ENCODE measurements at regions not wholly inside any gene's neighbourhood (a gene's known extent, or its start where the extent isn't known, plus 50 kb on each side); places are given as distances from the start of the nearest gene placed in this dataset.

DNA sequence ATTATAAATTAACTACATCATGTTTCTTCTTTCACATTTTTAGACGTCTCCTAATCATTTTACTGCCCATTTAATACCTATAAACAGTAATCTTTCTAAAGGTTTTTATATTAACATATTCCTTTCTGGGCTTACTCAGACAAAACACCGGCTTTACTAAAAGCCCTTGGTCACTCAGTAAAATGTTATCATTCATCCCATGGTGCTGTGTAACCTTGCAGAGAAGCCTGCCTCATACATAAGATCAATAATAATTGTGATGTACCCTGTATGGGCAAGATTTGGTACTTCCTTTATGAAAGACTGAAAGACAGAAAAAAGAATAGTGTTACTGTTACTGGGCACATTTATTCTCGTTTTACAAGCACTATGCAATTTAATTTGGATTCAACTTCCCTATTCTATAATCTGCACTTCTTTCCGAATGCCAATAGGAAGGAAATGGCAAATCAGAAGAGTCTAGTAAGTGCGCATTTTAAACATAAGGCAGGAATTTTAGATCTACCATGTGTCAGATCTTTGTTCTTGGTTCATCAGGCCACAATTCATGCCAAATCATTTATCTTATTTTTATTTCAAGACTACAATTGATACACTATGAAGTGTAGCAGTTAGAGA lies 522.2 kb downstream of the CSNK1G3 start:
- ChIA-PET POLR2A (no interaction called here), CTCF (no interaction called here), RAD21 (ENCODE audit: low non-redundant PET in 1 of 2, low total read pairs in 2 of 2, uncharacterized antibody in 2 of 2, unreplicated experiment in 2 of 2) (no interaction called here)
- TF ChIP-seq POLR2AphosphoS5 (IDR thresholded peaks at IDR 0.05; ENCODE audit: low read depth, low read length): no peak
- TF ChIP-seq FOSL1 (IDR thresholded peaks at IDR 0.05; ENCODE audit: low read depth): no peak
- TF ChIP-seq, protein P1, sequence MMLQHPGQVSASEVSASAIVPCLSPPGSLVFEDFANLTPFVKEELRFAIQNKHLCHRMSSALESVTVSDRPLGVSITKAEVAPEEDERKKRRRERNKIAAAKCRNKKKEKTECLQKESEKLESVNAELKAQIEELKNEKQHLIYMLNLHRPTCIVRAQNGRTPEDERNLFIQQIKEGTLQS (IDR thresholded peaks at IDR 0.05): no peak
- TF ChIP-seq, protein P2, sequence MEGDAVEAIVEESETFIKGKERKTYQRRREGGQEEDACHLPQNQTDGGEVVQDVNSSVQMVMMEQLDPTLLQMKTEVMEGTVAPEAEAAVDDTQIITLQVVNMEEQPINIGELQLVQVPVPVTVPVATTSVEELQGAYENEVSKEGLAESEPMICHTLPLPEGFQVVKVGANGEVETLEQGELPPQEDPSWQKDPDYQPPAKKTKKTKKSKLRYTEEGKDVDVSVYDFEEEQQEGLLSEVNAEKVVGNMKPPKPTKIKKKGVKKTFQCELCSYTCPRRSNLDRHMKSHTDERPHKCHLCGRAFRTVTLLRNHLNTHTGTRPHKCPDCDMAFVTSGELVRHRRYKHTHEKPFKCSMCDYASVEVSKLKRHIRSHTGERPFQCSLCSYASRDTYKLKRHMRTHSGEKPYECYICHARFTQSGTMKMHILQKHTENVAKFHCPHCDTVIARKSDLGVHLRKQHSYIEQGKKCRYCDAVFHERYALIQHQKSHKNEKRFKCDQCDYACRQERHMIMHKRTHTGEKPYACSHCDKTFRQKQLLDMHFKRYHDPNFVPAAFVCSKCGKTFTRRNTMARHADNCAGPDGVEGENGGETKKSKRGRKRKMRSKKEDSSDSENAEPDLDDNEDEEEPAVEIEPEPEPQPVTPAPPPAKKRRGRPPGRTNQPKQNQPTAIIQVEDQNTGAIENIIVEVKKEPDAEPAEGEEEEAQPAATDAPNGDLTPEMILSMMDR (IDR thresholded peaks at IDR 0.05 in 2 of 3, conservative IDR thresholded peaks at IDR 0.05 in 1 of 3; ENCODE audit: borderline replicate concordance in 1 of 3, insufficient read depth in 1 of 3, low read depth in 2 of 3, low read length in 2 of 3): no peak
- TF ChIP-seq SP1 (IDR thresholded peaks at IDR 0.05; ENCODE audit: low read depth): no peak
- TF ChIP-seq ZNF274 (IDR thresholded peaks at IDR 0.05; ENCODE audit: low read depth, low read length): no peak
- TF ChIP-seq SRF (IDR thresholded peaks at IDR 0.05; ENCODE audit: low read depth): no peak
- TF ChIP-seq EZH2 (IDR thresholded peaks at IDR 0.05): no peak
- TF ChIP-seq, protein P3, sequence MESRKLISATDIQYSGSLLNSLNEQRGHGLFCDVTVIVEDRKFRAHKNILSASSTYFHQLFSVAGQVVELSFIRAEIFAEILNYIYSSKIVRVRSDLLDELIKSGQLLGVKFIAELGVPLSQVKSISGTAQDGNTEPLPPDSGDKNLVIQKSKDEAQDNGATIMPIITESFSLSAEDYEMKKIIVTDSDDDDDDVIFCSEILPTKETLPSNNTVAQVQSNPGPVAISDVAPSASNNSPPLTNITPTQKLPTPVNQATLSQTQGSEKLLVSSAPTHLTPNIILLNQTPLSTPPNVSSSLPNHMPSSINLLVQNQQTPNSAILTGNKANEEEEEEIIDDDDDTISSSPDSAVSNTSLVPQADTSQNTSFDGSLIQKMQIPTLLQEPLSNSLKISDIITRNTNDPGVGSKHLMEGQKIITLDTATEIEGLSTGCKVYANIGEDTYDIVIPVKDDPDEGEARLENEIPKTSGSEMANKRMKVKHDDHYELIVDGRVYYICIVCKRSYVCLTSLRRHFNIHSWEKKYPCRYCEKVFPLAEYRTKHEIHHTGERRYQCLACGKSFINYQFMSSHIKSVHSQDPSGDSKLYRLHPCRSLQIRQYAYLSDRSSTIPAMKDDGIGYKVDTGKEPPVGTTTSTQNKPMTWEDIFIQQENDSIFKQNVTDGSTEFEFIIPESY (IDR thresholded peaks at IDR 0.05; ENCODE audit: extremely low read depth, insufficient replicate concordance, low read length): no peak
- TF ChIP-seq EGR1 (IDR thresholded peaks at IDR 0.05; ENCODE audit: low read depth): no peak
- no peak for TF ChIP-seq POLR2A (IDR thresholded peaks at IDR 0.05; ENCODE audit: borderline replicate concordance, extremely low read depth, insufficient read depth, insufficient read length)
- no peak for TF ChIP-seq CBX3 (IDR thresholded peaks at IDR 0.05; ENCODE audit: low read depth)
- TF ChIP-seq TCF7L2 (IDR thresholded peaks at IDR 0.05; ENCODE audit: borderline replicate concordance, extremely low read depth, insufficient read depth, insufficient read length): no peak
- TF ChIP-seq, protein P4, sequence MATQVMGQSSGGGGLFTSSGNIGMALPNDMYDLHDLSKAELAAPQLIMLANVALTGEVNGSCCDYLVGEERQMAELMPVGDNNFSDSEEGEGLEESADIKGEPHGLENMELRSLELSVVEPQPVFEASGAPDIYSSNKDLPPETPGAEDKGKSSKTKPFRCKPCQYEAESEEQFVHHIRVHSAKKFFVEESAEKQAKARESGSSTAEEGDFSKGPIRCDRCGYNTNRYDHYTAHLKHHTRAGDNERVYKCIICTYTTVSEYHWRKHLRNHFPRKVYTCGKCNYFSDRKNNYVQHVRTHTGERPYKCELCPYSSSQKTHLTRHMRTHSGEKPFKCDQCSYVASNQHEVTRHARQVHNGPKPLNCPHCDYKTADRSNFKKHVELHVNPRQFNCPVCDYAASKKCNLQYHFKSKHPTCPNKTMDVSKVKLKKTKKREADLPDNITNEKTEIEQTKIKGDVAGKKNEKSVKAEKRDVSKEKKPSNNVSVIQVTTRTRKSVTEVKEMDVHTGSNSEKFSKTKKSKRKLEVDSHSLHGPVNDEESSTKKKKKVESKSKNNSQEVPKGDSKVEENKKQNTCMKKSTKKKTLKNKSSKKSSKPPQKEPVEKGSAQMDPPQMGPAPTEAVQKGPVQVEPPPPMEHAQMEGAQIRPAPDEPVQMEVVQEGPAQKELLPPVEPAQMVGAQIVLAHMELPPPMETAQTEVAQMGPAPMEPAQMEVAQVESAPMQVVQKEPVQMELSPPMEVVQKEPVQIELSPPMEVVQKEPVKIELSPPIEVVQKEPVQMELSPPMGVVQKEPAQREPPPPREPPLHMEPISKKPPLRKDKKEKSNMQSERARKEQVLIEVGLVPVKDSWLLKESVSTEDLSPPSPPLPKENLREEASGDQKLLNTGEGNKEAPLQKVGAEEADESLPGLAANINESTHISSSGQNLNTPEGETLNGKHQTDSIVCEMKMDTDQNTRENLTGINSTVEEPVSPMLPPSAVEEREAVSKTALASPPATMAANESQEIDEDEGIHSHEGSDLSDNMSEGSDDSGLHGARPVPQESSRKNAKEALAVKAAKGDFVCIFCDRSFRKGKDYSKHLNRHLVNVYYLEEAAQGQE (IDR thresholded peaks at IDR 0.05; ENCODE audit: low read depth): no peak
- TF ChIP-seq, protein P5, sequence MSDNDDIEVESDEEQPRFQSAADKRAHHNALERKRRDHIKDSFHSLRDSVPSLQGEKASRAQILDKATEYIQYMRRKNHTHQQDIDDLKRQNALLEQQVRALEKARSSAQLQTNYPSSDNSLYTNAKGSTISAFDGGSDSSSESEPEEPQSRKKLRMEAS (IDR thresholded peaks at IDR 0.05): no peak
- Histone ChIP-seq H3K9me3 (ENCODE audit: control insufficient read depth in 1 of 2, insufficient read depth in 1 of 2, low read depth in 1 of 2, low read length in 2 of 2) (no peaks in the 10 kb centered on the region), H3K27ac (ENCODE audit: low read depth, low read length) (no peak overlapping the region), H3K36me3 (ENCODE audit: control insufficient read depth in 1 of 2, insufficient read depth in 2 of 2, low read length in 2 of 2) (no peaks in the 10 kb centered on the region), H3K4me1 (ENCODE audit: control insufficient read depth in 1 of 2, insufficient read depth in 2 of 2, low read length in 2 of 2) (no peaks in the 10 kb centered on the region), H2AFZ (ENCODE audit: low read depth, low read length, poor library complexity, severe bottlenecking) (no peak overlapping the region), H4K20me1 (ENCODE audit: insufficient read depth) (no peaks in the 10 kb centered on the region), H3K9ac (ENCODE audit: low read length) (no peak overlapping the region), H3K27me3 (ENCODE audit: insufficient read depth, low read length) (no peaks in the 10 kb centered on the region), H3K79me2 (ENCODE audit: insufficient read depth, low read length) (no peaks in the 10 kb centered on the region), H3K9me2 (ENCODE audit: insufficient read depth) (no peaks in the 10 kb centered on the region), H3K4me3 (replicated peaks in 1 of 2; ENCODE audit: low read depth in 1 of 2, low read length in 2 of 2) (no peak overlapping the region), H3K4me2 (ENCODE audit: low read length) (no peak overlapping the region)
- ATAC-seq (no peak), DNase-seq (ENCODE audit: low read depth, low spot score) (no peak)
- intact Hi-C loops (cut with micrococcal nuclease): no loop called here
- BruUV-seq (replicated peaks): no TSS peak

Data from HCT116 (cell line).